GM12891 (cell line): ENCODE measurements at regions not wholly inside any gene's neighbourhood (a gene's known extent, or its start where the extent isn't known, plus 50 kb on each side); places are given as distances from the start of the nearest gene placed in this dataset.

Source experiments
- POLR2A ChIP-seq: IDR thresholded peaks from 2 replicates; pipeline ENCODE4 v1.6.1; 2011; ENCODE audit warnings: low read depth, low read length, control low read depth
- POLR2AphosphoS5 ChIP-seq: IDR thresholded peaks from 2 replicates; pipeline ENCODE4 v1.6.1; 2011; ENCODE audit warnings: low read depth, low read length, control low read depth

GRCh38 chr5:13470975-13471374 is 473.5 kb downstream of the DNAH5 start:
- TF ChIP-seq POLR2A (no peak), POLR2AphosphoS5 (no peak)
